ENCODE measurements at regions not wholly inside any gene's neighbourhood (a gene's known extent, or its start where the extent isn't known, plus 50 kb on each side); places are given as distances from the start of the nearest gene placed in this dataset.

DNA sequence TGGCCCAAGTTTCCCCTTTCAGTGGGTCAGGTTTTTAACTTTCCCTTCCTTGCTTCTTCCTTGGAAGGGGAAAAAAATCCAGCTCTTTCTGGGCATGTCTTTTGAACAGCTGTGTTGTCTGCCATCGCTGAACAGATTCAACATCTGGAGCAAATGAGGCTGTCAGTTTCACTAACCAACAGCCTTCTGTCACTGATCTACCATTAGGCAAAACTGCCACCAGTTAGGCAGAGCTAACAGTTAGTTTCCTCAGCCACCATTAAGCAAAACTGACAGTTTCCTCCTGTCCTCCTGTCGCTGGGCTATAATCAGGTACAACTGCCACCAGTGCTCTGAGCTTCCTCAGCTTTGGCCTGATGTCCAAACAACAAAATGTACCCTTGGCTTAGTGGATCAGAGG, 81.9 kb downstream of the NPTX2 start:
- no peak overlapping the region for H2AFZ ChIP-seq (ENCODE audit: insufficient read depth, low read depth, low read length, poor library complexity, severe bottlenecking)
- ATAC-seq (ENCODE audit: low read depth) (no peak), DNase-seq (no peak)
- Mint-ChIP-seq H3K27me3 (peaks cover 19% of the 10 kb centered on the region), H3K4me1 (no peaks in the 10 kb centered on the region), H3K27ac (no peak overlapping the region), H3K4me3 (no peak overlapping the region), H3K9me3 (ENCODE audit: insufficient read depth) (peaks cover 11% of the 10 kb centered on the region)
- ChIA-PET CTCF (no interaction called here), POLR2A (no interaction called here)
- no peak overlapping the region for H3K4me2 ChIP-seq (replicated peaks; ENCODE audit: low read depth, low read length, poor library complexity, severe bottlenecking)
- H3K4me1 ChIP-seq (ENCODE audit: control insufficient read depth in 2 of 2, insufficient read depth in 2 of 2, low read length in 2 of 2): no peaks in the 10 kb centered on the region
- H3K9me3 ChIP-seq (ENCODE audit: control extremely low read depth in 1 of 3, control insufficient read depth in 2 of 3, insufficient read depth in 1 of 3, low read length in 2 of 3): peaks cover 0 to 6% (median 2%) of the 10 kb centered on the region in 3 donors
- no peaks in the 10 kb centered on the region for H4K20me1 ChIP-seq (ENCODE audit: control insufficient read depth, insufficient read depth, low read length, poor library complexity, severe bottlenecking)
- H3K79me2 ChIP-seq (ENCODE audit: control insufficient read depth, insufficient read depth, low read length): no peaks in the 10 kb centered on the region
- peaks cover 0 to 6% (median 0%) of the 10 kb centered on the region in 4 experiments for H3K27me3 ChIP-seq (replicated peaks in 1 of 4; ENCODE audit: control extremely low read depth in 1 of 4, control insufficient read depth in 3 of 4, insufficient read depth in 4 of 4, low read length in 3 of 4)
- H3K27ac ChIP-seq (ENCODE audit: low read length in 2 of 2): no peak overlapping the region
- TF ChIP-seq CTCF (IDR thresholded peaks at IDR 0.05) (no peak), EZH2 (IDR thresholded peaks at IDR 0.05; ENCODE audit: borderline replicate concordance, insufficient read depth, low read depth, low read length, poor library complexity, severe bottlenecking) (no peak)
- H3K4me3 ChIP-seq (ENCODE audit: control extremely low read depth in 1 of 5, extremely low read depth in 1 of 5, insufficient read depth in 1 of 5, low read depth in 2 of 5, low read length in 4 of 5): no peak overlapping the region
- H3K36me3 ChIP-seq (replicated peaks in 1 of 2; ENCODE audit: control extremely low read depth in 1 of 2, control insufficient read depth in 1 of 2, extremely low read depth in 1 of 2, insufficient read depth in 2 of 2, low read length in 1 of 2): no peaks in the 10 kb centered on the region
- no peak overlapping the region for H3K9ac ChIP-seq (ENCODE audit: low read length)
- 58% methylated on average over 2 of the region's 2 CpGs for WGBS (ENCODE audit: insufficient coverage)
- intact Hi-C loops (cut with micrococcal nuclease): no loop called here

DNA sequence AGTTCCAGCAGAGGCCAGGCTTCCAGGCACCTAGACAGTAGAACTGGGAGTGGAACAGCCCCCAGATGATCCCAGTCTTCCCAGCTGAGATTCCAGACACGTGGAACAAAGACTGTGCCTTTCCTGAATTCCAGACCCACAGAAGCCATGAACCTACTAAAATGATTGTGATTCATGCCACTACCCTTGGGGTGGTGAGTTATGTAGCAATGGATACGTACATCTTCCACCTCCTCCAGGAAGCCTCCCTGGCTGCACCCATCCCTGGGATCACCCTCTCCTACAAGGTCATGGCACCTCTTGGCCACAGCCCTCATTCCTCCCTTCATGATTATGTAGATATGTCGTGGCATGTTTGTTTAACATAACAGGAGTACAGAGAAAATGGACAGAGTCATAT, 83.4 kb downstream of the NPTX2 start:
- intact Hi-C loops (cut with micrococcal nuclease): no loop called here
- H2AFZ ChIP-seq (ENCODE audit: insufficient read depth, low read depth, low read length, poor library complexity, severe bottlenecking): no peak overlapping the region
- no peaks in the 10 kb centered on the region for H3K4me1 ChIP-seq (ENCODE audit: control insufficient read depth in 2 of 2, insufficient read depth in 2 of 2, low read length in 2 of 2)
- peaks cover 10% of the 10 kb centered on the region for H3K9me3 Mint-ChIP-seq (ENCODE audit: insufficient read depth)
- WGBS (ENCODE audit: insufficient coverage): 100% methylated on average over 1 of the region's 3 CpGs
- H3K4me2 ChIP-seq (replicated peaks; ENCODE audit: low read depth, low read length, poor library complexity, severe bottlenecking): no peak overlapping the region
- POLR2A ChIA-PET: no interaction called here
- no peak overlapping the region for H3K9ac ChIP-seq (ENCODE audit: low read length)
- no peak overlapping the region for H3K27ac Mint-ChIP-seq
- TF ChIP-seq EZH2 (IDR thresholded peaks at IDR 0.05; ENCODE audit: borderline replicate concordance, insufficient read depth, low read depth, low read length, poor library complexity, severe bottlenecking) (no peak), CTCF (IDR thresholded peaks at IDR 0.05) (no peak)
- ATAC-seq (ENCODE audit: low read depth) (no peak), DNase-seq (no peak)
- no peaks in the 10 kb centered on the region for H3K36me3 ChIP-seq (replicated peaks in 1 of 2; ENCODE audit: control extremely low read depth in 1 of 2, control insufficient read depth in 1 of 2, extremely low read depth in 1 of 2, insufficient read depth in 2 of 2, low read length in 1 of 2)
- H3K4me1 Mint-ChIP-seq: no peaks in the 10 kb centered on the region
- CTCF ChIA-PET: no interaction called here
- no peaks in the 10 kb centered on the region for H3K79me2 ChIP-seq (ENCODE audit: control insufficient read depth, insufficient read depth, low read length)
- no peak overlapping the region for H3K4me3 ChIP-seq (ENCODE audit: control extremely low read depth in 1 of 5, extremely low read depth in 1 of 5, insufficient read depth in 1 of 5, low read depth in 2 of 5, low read length in 4 of 5)
- H3K4me3 Mint-ChIP-seq: no peak overlapping the region
- H3K27me3 ChIP-seq (replicated peaks in 1 of 4; ENCODE audit: control extremely low read depth in 1 of 4, control insufficient read depth in 3 of 4, insufficient read depth in 4 of 4, low read length in 3 of 4): peaks cover 0 to 8% (median 0%) of the 10 kb centered on the region in 4 experiments
- H3K27ac ChIP-seq (ENCODE audit: low read length in 2 of 2): no peak overlapping the region
- H3K27me3 Mint-ChIP-seq: peaks cover 22% of the 10 kb centered on the region
- H3K9me3 ChIP-seq (ENCODE audit: control extremely low read depth in 1 of 3, control insufficient read depth in 2 of 3, insufficient read depth in 1 of 3, low read length in 2 of 3): peaks cover 0 to 6% (median 2%) of the 10 kb centered on the region in 3 donors
- no peaks in the 10 kb centered on the region for H4K20me1 ChIP-seq (ENCODE audit: control insufficient read depth, insufficient read depth, low read length, poor library complexity, severe bottlenecking)
